Epidermal melanocyte (primary cell): ENCODE measurements at regions not wholly inside any gene's neighbourhood (a gene's known extent, or its start where the extent isn't known, plus 50 kb on each side); places are given as distances from the start of the nearest gene placed in this dataset.
"Not testable (repeated sequence)": the region's sequence is repeated elsewhere in the genome, so short reads cannot be mapped to it uniquely, and the experiment has no call there.

ENCODE experiments used
- DNase-seq: peaks from one replicate; pipeline ENCODE4 v3.0.0; 2011; ENCODE audit warnings: low spot score; ENCODE audit not compliant: insufficient read length

- DNase-seq: no peak
These were observed 312.7 kb upstream of the CWC22 start for GRCh38 chr2:180319586-180320405.

GRCh38 chr2:180314086-180314485 lies 307.0 kb upstream of the CWC22 start:
- DNase-seq: no peak

- no peak for DNase-seq
These were observed 305.4 kb upstream of the CWC22 start for GRCh38 chr2:180312542-180312941.

GRCh38 chr2:180307096-180307495 lies 300.0 kb upstream of the CWC22 start:
- DNase-seq: no peak

- DNase-seq: no peak
These were observed 299.2 kb upstream of the CWC22 start for GRCh38 chr2:180306346-180306745.

- DNase-seq: no peak
These were observed 284.7 kb upstream of the CWC22 start for GRCh38 chr2:180291552-180292421.

GRCh38 chr2:180291060-180291459 lies 284.0 kb upstream of the CWC22 start:
- no peak for DNase-seq

- no peak for DNase-seq
These were observed 282.5 kb upstream of the CWC22 start for GRCh38 chr2:180289627-180290026.

- no peak for DNase-seq
These were observed 272.5 kb upstream of the CWC22 start for GRCh38 chr2:180279581-180279980.

- no peak for DNase-seq
These were observed 269.6 kb upstream of the CWC22 start for GRCh38 chr2:180276733-180277132.

- DNase-seq: no peak
These were observed 260.9 kb upstream of the CWC22 start for GRCh38 chr2:180268006-180268405.

GRCh38 chr2:180261976-180262375 lies 254.9 kb upstream of the CWC22 start:
- DNase-seq: no peak

GRCh38 chr2:180258579-180258978 lies 251.5 kb upstream of the CWC22 start:
- DNase-seq: no peak

- no peak for DNase-seq
These were observed 251.0 kb upstream of the CWC22 start for GRCh38 chr2:180258041-180258537.

- DNase-seq: no peak
These were observed 250.2 kb upstream of the CWC22 start for GRCh38 chr2:180257247-180257646.

- no peak for DNase-seq
These were observed 248.9 kb upstream of the CWC22 start for GRCh38 chr2:180255981-180256380.

- DNase-seq: no peak
These were observed 247.8 kb upstream of the CWC22 start for GRCh38 chr2:180254872-180255271.

- DNase-seq: no peak
These were observed 240.6 kb upstream of the CWC22 start for GRCh38 chr2:180247658-180248057.

GRCh38 chr2:180246268-180246667 lies 239.2 kb upstream of the CWC22 start:
- DNase-seq: no peak

GRCh38 chr2:180240774-180241173 lies 233.7 kb upstream of the CWC22 start:
- no peak for DNase-seq

GRCh38 chr2:180238729-180239128 lies 231.6 kb upstream of the CWC22 start:
- DNase-seq: no peak

GRCh38 chr2:180236061-180236460 lies 229.0 kb upstream of the CWC22 start:
- not testable (repeated sequence) for DNase-seq
